GM12878 (cell line): ENCODE measurements at regions not wholly inside any gene's neighbourhood (a gene's known extent, or its start where the extent isn't known, plus 50 kb on each side); places are given as distances from the start of the nearest gene placed in this dataset.

Experiments used
- BHLHE40 ChIP-seq, 2 experiments: fragments of 450-650 bp in 1 of 2; IDR thresholded peaks; 2 replicates each; pipeline ENCODE4 v1.6.1; 2011 to 2017; ENCODE audit warnings: low read depth in 2 of 2, borderline replicate concordance in 1 of 2, improper control_type of control experiment in 1 of 2, low read length in 1 of 2, mild to moderate bottlenecking in 1 of 2
- CREM ChIP-seq: IDR thresholded peaks from 2 replicates; pipeline ENCODE4 v1.6.1; 2014; ENCODE audit warnings: antibody characterized with exemption, low read depth
- CTCF ChIP-seq, 3 experiments: IDR thresholded peaks in 2 of 3; conservative IDR thresholded peaks in 1 of 3; 2 replicates each; pipeline ENCODE4 v1.5.1; 2011; ENCODE audit warnings: low read depth in 3 of 3, low read length in 3 of 3, mild to moderate bottlenecking in 3 of 3, control low read depth in 2 of 3, moderate library complexity in 2 of 3, inconsistent platforms in 1 of 3, mixed read lengths in 1 of 3; ENCODE audit not compliant: control insufficient read depth in 2 of 3, insufficient read depth in 1 of 3; ENCODE audit errors: extremely low read depth in 1 of 3
- EP300 ChIP-seq, 2 experiments: fragments of 150-350 bp in 1 of 2; IDR thresholded peaks; 2 replicates each; pipeline ENCODE4 v1.6.1; 2011 to 2012; ENCODE audit warnings: low read depth in 2 of 2, low read length in 2 of 2, borderline replicate concordance in 1 of 2, improper control_type of control experiment in 1 of 2, inconsistent platforms in 1 of 2; ENCODE audit not compliant: control insufficient read depth in 1 of 2
- FOXM1 ChIP-seq: IDR thresholded peaks from 2 replicates; pipeline ENCODE4 v1.6.1; 2012; ENCODE audit warnings: low read depth, mild to moderate bottlenecking, inconsistent platforms, low read length, moderate library complexity
- IKZF1 ChIP-seq: fragments of 450-650 bp; conservative IDR thresholded peaks from 2 replicates; pipeline ENCODE4 v1.6.1; 2017; ENCODE audit warnings: antibody characterized with exemption, mild to moderate bottlenecking
- JUND ChIP-seq: IDR thresholded peaks from 2 replicates; pipeline ENCODE4 v1.6.1; 2012; ENCODE audit warnings: low read depth, mild to moderate bottlenecking, low read length, improper control_type of control experiment, moderate library complexity
- MXI1 ChIP-seq: fragments of 150-350 bp; IDR thresholded peaks from 2 replicates; pipeline ENCODE4 v1.6.1; 2011; ENCODE audit warnings: low read depth, mild to moderate bottlenecking, inconsistent platforms, low read length, improper control_type of control experiment
- NBN ChIP-seq: fragments of 450-650 bp; IDR thresholded peaks from 2 replicates; pipeline ENCODE4 v1.6.1; 2016
- NR2C2 ChIP-seq: IDR thresholded peaks from 2 replicates; pipeline ENCODE4 v1.6.1; 2011; ENCODE audit warnings: borderline replicate concordance, low read depth; ENCODE audit not compliant: control insufficient read depth, insufficient read length
- PAX8 ChIP-seq: fragments of 450-650 bp; IDR thresholded peaks from 2 replicates; pipeline ENCODE4 v1.6.1; 2017; ENCODE audit warnings: mild to moderate bottlenecking, moderate library complexity
- POLR2A ChIP-seq: IDR thresholded peaks from 2 replicates; pipeline ENCODE4 v1.6.1; 2011; ENCODE audit warnings: low read depth, mild to moderate bottlenecking, low read length
- TAF1 ChIP-seq: IDR thresholded peaks from 2 replicates; pipeline ENCODE4 v1.6.1; 2011; ENCODE audit warnings: mild to moderate bottlenecking, low read depth, low read length, borderline replicate concordance
- USF1 ChIP-seq: IDR thresholded peaks from 2 replicates; pipeline ENCODE4 v1.6.1; 2011; ENCODE audit warnings: borderline replicate concordance, low read depth, mild to moderate bottlenecking, moderate library complexity, mixed read lengths, low read length; ENCODE audit not compliant: insufficient read depth; ENCODE audit errors: extremely low read length

- TF ChIP-seq CREM, result no peak
- no peak for TF ChIP-seq CTCF (IDR thresholded peaks at IDR 0.05 in 2 of 3, conservative IDR thresholded peaks at IDR 0.05 in 1 of 3; ENCODE audit: control insufficient read depth in 2 of 3, extremely low read depth in 1 of 3, insufficient read depth in 1 of 3, low read depth in 3 of 3, low read length in 3 of 3)
- no peak for TF ChIP-seq NR2C2
- TF ChIP-seq USF1, result no peak
- TF ChIP-seq EP300 (IDR thresholded peaks at IDR 0.05; ENCODE audit: borderline replicate concordance in 1 of 2, control insufficient read depth in 1 of 2, low read depth in 2 of 2, low read length in 2 of 2), result no peak
- TF ChIP-seq MXI1, result no peak
- TF ChIP-seq TAF1, result no peak
- TF ChIP-seq IKZF1, result no peak
- TF ChIP-seq FOXM1, result no peak
- no peak for TF ChIP-seq JUND
- TF ChIP-seq POLR2A, result no peak
- no peak for TF ChIP-seq NBN
- TF ChIP-seq BHLHE40 (IDR thresholded peaks at IDR 0.05; ENCODE audit: borderline replicate concordance in 1 of 2, low read depth in 2 of 2, low read length in 1 of 2), result no peak
- TF ChIP-seq PAX8, result no peak
Measured at GRCh38 chr4:103845075-103845474, 125.3 kb upstream of the TACR3 start.
